HG02588 (cell line): ENCODE measurements at regions not wholly inside any gene's neighbourhood (a gene's known extent, or its start where the extent isn't known, plus 50 kb on each side); places are given as distances from the start of the nearest gene placed in this dataset.

Experiments
- ATAC-seq: cut with Tn5 transposase; IDR thresholded peaks from one replicate; pipeline ENCODE4 v1.9.1; 2021; ENCODE audit warnings: mild to moderate bottlenecking, moderate library complexity; ENCODE audit not compliant: unreplicated experiment

DNA sequence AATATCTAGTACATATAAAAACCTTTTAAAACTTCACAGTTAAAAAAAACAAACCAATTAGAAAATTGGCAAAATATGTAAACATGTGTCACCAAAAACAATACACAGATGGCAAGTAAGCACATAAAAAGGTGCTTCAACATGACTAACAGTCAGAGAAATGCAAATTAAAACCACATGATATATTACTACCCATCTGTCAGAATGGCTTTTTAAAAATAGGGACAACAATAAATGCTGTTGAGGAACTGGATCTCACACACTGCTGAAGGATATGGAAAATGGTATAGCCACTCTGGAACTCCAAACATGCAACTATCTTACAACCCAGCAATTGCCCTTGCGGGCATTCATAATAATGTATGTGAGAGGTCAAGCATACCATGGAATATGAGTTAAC is 1153.6 kb downstream of the FLRT2 start:
- no peak for ATAC-seq

DNA sequence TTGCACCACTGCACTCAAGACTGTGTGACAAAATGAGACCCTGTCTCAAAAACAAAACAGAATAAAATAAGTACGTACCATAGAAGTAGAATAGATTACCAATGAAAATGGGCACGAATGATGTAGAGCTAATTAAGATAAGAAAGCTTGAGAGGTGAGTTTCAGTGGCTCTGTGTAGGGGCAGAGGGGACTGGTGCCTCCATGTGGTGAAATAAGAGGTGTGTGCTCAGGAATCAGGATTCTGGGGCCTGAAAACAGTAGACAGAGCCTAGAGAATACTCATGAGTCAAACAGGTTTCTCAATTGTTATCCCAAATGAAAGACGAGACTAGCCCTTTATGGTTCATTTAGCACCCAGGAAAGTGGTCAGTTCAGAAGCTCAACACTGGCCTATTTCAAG is 1145.1 kb downstream of the FLRT2 start:
- ATAC-seq, result no peak

DNA sequence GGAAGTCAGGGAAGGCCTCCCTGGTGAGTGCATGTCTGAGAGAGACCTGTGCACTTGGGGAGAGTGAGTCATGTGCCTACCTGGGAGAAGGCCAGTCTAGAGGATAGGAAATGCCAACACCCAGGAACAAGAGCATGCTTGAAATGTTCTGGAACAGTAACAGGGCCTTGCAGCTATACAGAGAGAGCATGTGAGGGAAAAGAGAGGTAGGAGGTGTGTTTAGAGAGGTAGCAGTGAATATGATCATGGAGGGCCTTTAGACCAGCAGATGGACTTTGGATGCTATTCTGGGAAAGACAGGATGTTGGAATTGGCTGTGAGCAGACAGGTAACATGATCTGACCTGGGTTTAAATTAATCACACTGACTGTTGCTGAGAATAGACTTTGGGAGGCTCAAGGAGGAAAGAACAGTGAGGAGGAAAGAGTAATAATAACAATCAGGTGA is 1143.6 kb downstream of the FLRT2 start:
- no peak for ATAC-seq

DNA sequence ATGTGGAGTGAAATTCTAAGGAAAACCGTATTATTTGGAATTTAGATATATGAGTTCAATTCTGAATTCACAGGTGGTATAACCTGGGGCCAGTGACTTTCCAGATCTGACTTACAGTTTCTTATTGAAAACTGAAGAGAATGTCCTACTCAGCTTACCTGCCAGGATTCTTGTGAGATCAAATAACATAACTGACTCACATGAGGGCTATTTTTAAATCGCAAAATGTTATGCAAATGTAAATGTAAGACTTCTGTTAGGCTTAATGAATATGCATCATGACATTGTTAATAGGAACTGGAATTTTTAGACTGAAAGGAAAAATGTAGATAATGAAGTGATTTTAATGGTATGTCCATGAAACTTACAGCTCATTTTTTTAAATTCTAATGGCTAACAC is 1142.1 kb downstream of the FLRT2 start:
- no peak for ATAC-seq

DNA sequence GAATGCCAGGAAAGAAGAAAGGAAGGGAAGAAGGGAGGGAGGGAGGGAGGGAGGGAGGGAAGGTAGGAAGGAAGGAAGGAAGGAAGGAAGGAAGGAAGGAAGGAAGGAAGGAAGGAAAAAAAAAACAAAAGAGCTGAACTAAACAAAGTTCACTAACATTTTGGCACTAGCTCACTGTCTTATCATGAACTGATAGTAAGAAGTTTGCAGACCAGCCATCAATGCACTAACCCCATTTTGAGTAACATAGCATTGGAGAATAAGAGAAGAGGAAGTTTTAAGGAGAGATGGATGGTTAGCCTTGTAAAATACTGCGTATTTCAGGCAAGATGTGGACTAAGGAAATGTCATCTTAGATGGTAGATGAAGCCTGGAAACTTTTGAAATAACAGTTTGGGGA is 1136.0 kb downstream of the FLRT2 start:
- ATAC-seq, result no peak

DNA sequence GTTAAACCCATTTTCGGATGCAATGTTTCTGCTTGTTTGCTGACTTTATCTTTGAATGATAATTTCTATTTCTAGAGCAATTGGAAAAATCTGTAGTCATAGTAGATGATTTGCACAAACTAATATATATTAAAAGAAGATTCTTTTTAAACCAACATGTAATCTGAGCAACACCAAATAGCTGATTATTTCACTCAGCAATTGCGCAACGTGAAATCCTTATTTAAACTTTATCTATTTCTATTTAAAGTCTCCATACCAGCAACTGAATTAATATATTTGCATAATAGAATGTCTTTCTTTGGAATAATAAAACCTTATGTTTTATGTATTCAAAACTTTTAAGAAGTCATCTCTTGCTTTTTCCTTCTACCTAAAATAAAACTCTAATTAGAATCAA is 1132.4 kb downstream of the FLRT2 start:
- ATAC-seq, result no peak

DNA sequence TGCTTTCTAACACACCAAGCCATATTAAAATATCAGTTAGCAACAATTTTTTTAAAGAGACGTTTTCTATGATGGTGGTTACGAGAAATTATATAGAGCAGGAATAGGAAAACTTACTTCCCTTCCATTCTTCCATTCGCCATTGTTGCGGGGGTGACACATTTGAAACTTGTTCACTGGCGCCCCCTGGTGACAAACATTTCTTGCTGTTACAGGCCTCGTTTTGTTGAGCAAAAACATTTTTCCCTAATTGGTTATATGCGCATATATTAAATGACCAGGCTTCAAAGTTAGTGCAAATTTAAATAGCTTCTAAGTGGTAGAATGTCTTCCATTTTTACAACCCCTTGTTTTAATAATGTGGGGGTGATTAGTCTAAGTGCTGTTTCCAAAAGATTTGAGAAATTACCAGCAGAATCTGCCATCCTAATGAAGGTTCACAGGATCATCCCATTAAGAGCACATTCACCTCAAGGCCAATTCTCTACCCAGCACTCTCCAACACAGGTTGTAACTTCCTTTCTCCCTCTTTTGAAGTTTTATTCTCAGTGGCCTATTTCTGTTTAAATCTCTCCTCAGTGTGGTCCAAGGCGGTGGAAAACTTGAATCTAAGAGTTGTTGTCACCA is 1124.7 kb downstream of the FLRT2 start:
- no peak for ATAC-seq

DNA sequence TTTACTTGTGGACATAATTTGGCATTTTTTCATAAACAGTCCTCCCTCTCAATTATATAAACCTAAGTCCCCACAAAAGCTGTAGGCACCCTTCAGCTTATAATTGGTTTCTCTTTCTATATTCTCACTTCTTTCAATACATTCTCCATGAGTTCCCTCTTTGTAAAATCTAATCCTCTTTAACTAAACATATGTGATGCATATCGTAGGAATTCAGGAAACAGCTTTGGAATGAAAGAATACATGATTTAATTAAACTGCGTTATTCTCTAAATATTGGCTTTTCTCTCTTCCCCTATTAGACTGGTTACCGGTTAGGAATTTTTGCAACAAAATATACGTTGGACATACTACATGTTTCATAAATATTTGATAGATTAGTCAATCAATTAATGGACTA is 1122.6 kb downstream of the FLRT2 start:
- ATAC-seq, result no peak

DNA sequence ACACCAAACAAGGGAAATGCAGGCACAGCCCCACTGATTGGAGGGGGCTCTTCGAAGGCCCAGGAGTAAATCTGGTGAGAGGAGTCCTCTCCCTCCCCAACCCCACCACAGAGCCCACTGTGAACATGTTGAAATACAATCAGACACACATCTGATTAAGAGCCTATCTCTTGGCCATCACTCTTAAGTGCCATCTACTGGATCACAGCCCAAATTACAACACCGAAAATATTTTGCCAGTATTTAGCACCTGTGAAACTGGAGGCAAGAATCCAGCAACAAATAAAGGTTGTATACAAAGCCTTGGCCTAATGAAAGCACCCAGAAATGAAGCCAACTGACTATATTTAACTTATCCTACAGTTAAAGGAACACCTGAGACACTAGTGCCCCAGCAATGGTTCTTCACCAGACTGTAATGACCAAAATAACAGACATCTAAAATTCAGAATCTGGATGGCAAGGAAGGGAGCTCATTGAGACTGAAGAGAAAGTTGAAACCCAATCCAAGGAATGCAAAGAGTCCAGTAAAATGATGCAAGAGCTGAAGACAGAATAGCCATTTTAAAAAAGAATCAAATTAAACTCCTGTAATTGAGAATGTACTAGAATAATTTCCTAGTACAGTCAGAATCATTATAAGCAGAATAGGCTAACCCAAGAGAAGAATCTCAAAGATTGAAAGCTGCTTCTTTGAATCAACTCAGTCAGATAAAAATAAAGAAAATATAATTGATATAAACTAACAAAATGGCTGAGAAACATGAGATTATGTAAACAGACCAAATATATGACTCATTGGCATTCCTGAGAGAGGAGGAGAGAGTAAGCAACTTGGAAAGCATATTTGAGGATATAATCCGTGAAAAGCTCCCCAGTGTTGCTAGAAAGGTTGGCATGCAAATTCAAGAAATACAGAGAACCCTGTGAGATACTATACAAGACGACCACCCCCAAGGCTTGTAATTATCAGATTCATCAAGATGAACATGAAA is 1117.0 kb downstream of the FLRT2 start:
- no peak for ATAC-seq

DNA sequence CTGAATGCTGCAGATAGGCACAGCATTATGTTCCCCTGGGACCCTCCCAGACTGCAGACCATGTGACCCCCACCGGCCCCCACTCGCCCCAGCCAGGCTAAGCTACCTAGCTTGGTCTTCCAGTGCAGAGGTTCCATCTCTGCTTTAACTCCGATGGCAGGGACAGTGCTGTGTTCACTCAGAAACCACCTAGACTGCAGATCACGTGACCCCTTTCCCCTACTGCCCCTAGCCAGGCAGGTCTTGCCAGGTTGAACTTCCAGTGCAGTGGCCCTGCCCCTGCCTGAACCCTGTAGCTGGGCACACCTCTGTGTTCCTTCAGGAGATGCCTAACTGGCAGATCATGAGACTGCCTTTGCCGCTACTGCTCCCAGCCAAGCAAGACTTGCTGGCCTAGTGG is 1116.2 kb downstream of the FLRT2 start:
- ATAC-seq, result no peak

DNA sequence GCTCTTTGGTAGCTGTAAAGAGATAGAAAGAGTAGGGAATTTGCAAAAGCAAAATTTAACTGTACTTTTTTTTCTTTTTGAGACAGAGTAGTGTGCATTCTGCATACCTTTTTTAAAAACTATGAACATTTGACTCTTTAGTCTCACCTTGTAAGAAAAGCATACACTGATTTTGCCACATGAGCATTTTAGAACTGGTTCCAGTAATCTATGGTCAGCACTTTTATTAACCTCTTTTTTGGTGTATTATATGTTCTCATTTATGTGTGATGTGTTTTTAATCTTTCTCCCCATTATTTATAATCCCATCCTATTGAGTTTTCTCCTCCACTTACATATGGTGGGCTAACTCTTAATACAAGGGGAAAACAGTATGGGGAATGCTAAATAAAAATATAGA is 1111.4 kb downstream of the FLRT2 start:
- no peak for ATAC-seq

DNA sequence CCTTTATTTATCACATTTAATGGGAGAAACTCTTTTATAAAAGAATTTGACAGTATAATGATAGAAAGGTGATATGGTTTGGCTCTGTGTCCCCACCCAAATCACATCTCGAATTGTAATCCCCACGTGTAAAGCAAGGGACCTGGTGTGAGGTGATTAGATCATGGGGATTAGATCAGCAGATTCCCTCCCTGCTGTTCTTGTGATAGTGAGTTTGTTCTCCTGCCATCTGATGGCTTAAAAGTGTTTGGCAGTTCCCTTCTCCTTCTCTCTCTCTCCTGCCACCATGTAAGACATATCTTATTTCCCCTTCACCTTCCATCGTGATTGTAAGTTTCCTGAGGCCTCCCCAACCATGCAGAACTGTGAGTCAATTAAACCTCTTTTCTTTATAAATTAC is 1110.3 kb downstream of the FLRT2 start:
- ATAC-seq, result no peak

DNA sequence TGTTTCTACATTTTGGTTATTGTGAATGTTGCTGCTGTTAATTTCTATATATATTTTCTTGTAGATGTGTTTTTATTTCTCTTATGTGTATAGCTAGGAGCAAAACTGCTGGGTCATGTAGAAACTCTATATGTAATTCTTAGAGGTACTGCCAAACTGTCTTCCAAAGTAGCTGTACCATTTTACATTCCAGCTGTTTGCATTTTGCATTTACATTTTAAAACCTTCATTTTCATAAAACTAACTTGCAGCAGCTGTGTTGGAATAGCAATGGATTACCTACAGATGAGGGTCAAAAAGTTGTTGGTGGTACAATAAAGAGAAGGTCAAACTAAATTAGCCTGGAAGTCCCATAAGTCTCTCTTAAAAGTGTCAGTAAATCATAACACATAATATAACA is 1109.7 kb downstream of the FLRT2 start:
- ATAC-seq, result no peak

DNA sequence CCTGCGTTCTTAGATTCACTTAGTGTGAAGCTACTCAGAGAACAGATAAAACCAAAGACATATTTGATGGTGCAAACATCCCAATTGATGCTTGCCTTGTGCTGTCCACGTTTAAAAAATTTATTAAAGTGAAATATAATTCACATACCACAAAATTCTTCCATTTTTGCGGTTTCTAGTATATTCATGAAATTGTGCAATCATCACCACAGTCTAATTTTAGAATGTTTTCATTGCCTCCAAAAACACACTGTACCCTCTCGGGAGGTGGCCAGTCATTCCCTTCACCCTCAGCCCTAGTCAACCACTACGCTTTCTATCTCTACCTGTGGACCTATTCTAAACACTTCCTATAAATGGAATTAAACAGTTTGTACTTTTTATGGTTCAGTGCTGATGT is 1109.2 kb downstream of the FLRT2 start:
- ATAC-seq, result no peak

DNA sequence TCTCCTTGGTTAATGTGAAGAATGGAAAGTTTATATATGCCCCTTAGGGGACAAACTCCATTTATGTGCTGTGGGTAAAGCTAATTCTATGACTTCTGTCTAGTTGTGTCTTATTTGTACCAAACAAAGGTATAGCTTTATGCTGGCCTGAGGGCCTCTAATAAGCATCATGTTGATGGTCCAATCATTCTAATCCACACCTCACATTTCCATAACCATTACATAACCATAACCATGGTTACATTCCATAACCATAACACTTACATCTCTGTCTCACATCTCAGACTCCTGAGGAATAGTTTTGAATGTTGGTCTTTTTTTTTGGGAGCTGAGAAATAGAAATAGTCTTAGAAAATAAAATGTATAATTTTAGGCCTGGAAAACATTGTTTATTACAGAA is 1097.1 kb downstream of the FLRT2 start:
- no peak for ATAC-seq

DNA sequence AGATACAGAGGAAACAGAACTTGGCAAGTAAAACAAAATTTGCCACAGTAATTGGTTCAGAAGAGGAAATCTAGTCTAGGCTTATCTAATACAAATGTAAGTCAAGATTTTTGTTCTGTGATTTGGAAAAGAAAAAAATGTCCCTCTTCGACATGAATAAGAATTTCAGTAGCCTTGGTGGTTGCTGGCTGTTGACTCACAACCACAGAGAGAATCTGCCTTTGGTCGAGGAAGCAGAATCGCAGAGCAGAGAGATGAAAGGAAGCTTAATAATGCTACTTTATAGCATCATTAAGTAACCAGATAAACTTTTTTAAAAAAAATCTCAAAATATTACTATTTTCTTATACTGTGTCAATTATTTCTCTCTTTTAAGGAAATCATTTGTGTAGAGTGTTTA is 1096.6 kb downstream of the FLRT2 start:
- ATAC-seq, result no peak

DNA sequence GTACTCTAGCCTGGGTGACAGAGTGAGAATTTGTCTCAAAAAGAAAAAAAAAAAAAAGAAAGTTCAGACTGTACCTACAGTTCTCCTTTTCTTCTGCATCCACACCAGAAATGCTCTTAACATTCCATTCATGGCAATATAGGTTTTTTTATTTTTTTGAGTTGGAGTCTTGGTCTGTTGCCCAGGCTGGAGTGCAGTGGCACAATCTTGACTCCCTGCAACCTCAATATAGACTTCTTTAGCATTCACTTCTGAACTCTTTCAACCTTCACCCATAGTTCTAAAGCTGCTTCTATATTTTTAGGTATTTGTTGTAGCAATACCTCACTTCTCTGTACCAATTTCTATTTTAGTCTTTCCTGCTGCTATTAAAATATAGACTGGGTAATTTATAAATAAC is 1095.7 kb downstream of the FLRT2 start:
- ATAC-seq, result no peak

DNA sequence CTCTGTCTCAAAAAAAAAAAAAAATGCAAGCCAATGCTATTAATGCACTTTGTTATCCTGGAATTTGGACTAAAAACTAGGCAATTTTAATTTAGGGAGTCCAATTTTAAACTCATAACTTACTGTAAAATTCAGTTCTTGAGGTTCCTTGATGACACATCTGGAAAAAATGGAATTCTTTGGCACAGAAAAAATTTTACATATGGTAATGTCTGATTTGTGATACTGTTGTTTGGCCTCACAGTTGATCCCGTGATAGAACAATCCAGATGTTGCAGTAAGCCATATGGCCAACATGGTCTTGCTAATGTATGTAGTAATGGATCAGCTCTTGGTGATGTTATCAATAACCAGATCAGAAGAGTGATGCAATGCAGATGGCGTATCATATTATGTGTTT is 1089.8 kb downstream of the FLRT2 start:
- no peak for ATAC-seq

DNA sequence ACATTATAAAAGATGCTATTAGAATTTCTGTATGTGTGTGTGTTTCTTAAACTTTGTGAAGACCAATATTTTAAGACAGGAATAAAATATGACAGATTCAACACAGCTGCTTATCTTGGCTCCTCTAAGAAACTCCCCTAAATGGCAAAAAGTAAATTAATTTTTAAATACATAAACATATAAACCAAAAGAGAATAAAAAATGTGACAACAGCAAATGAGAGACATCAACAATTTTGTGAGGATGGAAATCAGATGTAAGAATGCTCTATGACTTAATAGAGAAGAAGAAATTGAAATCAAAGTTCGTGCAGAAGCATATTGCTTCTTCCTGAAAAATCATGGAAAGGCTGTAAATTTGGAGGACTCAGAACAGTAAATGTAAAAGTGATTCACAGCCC is 1083.8 kb downstream of the FLRT2 start:
- no peak for ATAC-seq

DNA sequence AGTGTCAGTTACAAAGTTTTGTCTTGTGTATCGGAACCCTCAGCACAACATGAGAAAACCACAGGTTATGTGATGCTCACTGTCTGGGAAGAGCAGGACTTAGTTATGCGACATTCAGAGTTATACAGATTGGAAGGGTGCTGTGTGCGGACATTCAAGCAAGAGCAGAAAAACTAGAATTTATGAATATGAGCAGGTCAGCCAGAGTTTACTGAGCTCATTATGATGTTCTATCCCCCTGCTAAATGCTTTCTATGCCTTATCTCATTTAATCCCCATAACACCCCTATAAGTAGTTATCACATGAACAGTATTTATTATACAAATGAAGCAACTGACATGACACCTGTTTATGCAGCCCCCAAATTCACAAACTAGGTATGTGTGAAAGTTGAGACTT is 1083.2 kb downstream of the FLRT2 start:
- ATAC-seq, result no peak

DNA sequence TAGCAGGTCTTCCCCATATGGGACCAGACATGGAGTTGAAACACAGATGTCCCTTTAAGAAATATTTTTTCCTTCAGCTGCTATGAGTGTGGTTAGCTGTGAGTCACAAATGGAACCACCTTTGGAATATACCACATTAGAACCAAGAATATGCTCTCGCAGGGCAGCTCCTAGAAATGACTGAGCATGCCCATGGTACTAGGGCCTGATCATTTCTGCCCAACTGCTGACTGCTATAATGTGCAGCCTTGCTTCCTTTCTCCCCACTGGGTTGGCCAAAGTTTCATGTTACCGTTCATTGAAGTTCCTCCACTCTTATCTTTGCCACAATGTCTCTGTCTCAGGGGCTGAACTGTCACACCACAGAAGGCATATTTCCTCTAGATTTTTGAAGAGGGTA is 1074.6 kb downstream of the FLRT2 start:
- no peak for ATAC-seq

DNA sequence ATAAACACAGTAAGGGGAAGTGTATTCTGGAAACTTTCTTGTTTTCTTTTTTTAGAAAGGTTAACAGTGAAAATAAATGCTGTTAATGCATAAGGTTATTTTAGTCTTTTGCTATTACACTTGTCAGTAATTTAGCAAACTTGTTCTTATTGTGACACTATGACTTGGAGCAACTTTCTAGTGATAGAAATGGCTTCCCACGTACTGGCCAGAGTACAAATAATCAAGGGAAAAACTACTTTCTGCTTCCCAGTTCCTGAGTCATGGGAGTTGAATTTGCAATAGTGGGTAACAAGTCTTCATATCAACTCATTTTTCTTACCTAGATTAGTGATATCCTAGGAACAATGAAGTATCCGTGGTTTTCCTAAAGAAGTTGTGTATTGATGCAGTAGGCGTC is 1072.3 kb downstream of the FLRT2 start:
- no peak for ATAC-seq
